ENCODE measurements at regions not wholly inside any gene's neighbourhood (a gene's known extent, or its start where the extent isn't known, plus 50 kb on each side); places are given as distances from the start of the nearest gene placed in this dataset.
A peak's percentile ranks its signal among the peaks of the same experiment; 100 is the strongest.
"Not testable (repeated sequence)": the region's sequence is repeated elsewhere in the genome, so short reads cannot be mapped to it uniquely, and the experiment has no call there.

- DNase-seq: no peak
Observed at GRCh38 chr9:73347123-73347522, 195.5 kb downstream of the ANXA1 start.

GRCh38 chr9:73347720-73348119, 196.1 kb downstream of the ANXA1 start:
- no peak for DNase-seq

DNA sequence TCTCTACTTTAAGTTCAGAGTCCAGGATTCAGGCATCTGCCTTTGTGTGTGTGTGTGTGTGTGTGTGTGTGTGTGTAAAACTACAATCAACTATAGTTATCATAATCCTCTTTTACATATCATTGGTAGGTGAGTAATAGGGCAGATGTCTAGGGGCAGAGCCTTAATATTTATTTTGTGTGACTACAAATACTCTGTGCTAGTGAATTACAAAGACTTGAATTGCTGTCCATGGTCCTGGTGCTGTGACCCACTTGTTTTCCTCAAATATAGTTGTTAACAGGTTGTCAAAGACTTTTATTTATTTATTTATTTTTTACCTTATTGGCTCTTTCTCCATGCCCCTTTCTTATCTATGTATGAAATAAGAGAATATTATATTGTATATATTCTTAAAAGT, 196.8 kb downstream of the ANXA1 start:
- DNase-seq: no peak

GRCh38 chr9:73349476-73349875, 197.8 kb downstream of the ANXA1 start:
- no peak for DNase-seq

- DNase-seq: no peak
Observed at GRCh38 chr9:73357607-73358006, 205.9 kb downstream of the ANXA1 start.

GRCh38 chr9:73370053-73370452, 218.4 kb downstream of the ANXA1 start:
- peak; percentile 28 for DNase-seq

- no peak for DNase-seq
Observed at GRCh38 chr9:73371801-73372200, 220.1 kb downstream of the ANXA1 start.

DNA sequence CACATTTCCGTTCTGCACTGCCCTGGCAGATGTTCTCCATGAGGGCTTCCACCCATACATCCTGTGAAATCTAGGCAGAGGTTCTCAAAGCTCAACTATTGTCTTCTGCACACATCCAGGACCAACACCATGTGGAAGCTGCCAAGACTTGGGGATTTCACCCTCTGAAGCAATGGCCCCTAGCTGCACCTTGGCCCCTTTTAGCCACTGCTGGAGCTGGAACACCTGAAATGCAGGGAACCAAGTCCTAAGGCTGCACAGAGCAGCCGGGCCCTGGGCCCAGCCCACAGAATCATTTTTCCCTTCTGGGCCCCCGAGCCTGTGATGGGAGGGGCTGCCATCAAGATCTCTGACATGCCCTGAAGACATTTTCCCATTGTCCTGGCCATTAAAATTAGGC, 228.7 kb downstream of the ANXA1 start:
- DNase-seq: no peak

- DNase-seq: no peak
Observed at GRCh38 chr9:73402081-73403028, 250.7 kb downstream of the ANXA1 start.

DNA sequence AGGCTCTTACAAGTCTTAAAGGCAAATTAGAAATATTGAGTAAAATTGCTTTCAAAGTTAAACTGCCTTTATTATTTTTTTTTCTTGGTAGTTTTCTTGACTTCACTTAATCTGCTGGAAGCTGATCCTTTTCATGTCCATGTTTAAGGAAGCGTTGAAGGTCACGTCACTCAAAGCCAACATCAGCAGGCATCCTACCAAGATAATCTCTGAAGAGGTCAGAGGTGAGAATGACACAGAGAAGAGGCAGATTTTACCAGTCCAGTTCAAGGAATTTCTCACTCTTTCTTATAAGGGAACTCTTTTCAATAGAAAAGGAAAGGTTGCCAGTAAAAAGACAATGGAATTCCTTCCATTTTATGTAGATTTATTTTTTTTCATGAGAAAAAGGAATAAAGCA, 259.8 kb downstream of the ANXA1 start:
- DNase-seq: no peak

GRCh38 chr9:73412874-73413273, 261.2 kb downstream of the ANXA1 start:
- DNase-seq: no peak

- DNase-seq: no peak
Observed at GRCh38 chr9:73423891-73424290, 272.2 kb downstream of the ANXA1 start.

DNA sequence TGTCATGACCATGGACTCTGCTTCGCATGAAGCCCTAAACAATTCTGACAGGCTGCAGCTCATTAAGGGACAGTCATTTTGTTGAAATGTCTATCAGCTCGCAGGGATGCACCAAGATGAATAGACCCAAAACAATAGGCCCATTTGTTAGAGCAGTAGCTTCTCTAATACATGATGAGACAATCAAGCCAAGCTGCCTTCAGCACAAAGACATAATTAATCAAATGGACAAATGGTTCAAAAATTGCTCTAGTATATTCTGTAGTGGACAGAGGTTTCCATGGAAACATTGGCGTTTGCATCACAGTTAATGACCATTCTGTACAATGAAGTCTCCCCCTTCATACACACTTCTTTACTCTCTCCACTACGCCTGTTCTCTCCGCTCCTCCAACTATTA, 274.6 kb downstream of the ANXA1 start:
- no peak for DNase-seq

GRCh38 chr9:73434826-73435225, 283.2 kb downstream of the ANXA1 start:
- no peak for DNase-seq

GRCh38 chr9:73437758-73438157, 286.1 kb downstream of the ANXA1 start:
- no peak for DNase-seq

DNA sequence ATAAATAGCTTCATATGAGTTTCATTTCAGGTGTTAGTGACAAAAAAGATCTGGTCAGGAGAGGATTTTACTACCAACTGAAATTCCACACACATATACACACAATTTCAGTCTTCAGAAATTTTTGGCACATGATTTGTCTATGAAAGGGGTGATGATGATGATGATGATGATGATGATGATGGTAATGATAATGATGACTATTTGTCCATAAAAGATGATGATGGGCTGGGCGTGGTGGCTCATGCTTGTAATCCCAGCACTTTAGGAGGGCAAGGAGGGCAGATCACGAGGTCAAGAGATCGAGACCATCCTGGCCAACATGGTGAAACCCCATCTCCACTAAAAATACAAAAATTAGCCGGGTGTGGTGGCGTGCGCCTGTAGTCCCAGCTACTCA, 288.2 kb downstream of the ANXA1 start:
- DNase-seq: not testable (repeated sequence)

GRCh38 chr9:73441223-73441622, 289.6 kb downstream of the ANXA1 start:
- no peak for DNase-seq

GRCh38 chr9:73441890-73442818, 290.5 kb downstream of the ANXA1 start:
- DNase-seq: no peak

DNA sequence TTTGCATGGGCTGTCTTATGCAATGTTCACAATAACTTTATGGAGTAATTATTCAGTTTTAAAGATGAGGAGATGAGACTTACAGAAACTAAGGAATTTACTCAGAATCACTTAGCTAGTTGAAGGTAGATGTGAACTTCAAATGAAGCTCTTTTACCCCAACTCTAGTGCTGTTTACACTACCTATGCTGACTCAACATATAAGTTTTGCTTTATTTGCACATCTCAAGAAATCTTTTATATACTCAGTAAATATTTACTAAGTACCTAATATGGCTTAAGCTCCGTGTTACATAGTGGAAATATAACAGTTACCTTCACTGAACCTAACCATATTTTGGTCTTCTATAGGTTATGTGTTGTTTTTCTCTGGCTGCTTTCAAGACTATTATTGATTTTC, 293.2 kb downstream of the ANXA1 start:
- no peak for DNase-seq

- not testable (repeated sequence) for DNase-seq
Observed at GRCh38 chr9:73445384-73445783, 293.7 kb downstream of the ANXA1 start.

- no peak for DNase-seq
Observed at GRCh38 chr9:73446306-73446705, 294.6 kb downstream of the ANXA1 start.

DNA sequence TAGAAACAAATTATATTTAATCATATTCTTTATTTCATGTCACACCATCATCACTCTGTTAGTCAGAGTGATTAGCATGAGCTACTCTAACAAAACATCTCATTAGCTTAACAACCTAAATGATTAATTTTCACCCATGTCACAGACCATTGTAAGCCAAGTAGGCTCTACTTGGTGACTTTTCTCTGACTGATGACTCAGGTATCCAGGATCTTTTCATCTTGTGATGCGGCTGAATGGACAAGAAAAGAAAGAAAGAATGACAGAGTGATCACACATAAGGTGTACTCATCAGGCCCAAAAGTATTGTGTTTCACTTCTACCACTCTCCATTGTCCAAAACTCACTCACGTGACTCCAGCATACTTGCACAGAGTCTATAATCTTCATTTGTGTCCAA, 299.3 kb downstream of the ANXA1 start:
- DNase-seq: no peak

DNA sequence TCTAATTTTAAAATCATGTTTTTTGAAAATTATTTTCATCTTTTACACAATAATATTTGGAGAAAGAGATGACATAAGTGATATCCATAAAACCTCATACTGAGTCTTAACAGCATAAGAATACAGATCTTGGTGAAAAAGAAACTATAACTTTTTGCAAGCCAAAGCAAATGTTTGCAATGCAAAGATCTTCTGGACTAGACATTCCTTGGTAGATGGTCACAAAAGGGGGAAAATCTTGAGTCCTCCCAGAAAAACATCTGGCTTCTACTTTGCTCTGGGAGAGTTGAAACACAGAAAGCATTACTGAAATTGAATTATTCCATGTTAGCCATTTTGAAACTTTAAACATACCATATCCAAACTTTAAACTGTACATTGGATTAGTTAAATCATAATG, 308.2 kb downstream of the ANXA1 start:
- no peak for DNase-seq

- DNase-seq: no peak
Observed at GRCh38 chr9:73468716-73469115, 317.1 kb downstream of the ANXA1 start.

Measured in activated CD4-positive, alpha-beta T cell treated with anti-CD3 and anti-CD28 coated beads, Interleukin-2, Interleukin-6, amounts not matched to agents 100 ng/mL and 50 ng/mL, durations not matched to agents 16 hours and 8 hours (primary cell).